Fibroblast of lung (primary cell): ENCODE measurements at regions not wholly inside any gene's neighbourhood (a gene's known extent, or its start where the extent isn't known, plus 50 kb on each side); places are given as distances from the start of the nearest gene placed in this dataset.

Source experiments
- CTCF ChIP-seq, 2 donors: IDR thresholded peaks in 1 of 2; conservative IDR thresholded peaks in 1 of 2; 1 replicate in 1 of 2; 2 replicates in 1 of 2; pipeline ENCODE4 v1.5.1; 2011 to 2012; ENCODE audit warnings: low read length in 2 of 2, control low read depth in 1 of 2, inconsistent platforms in 1 of 2, low read depth in 1 of 2, mild to moderate bottlenecking in 1 of 2
- EZH2 ChIP-seq: IDR thresholded peaks from 2 replicates; pipeline ENCODE4 v1.5.1; 2012; ENCODE audit warnings: low read length, control low read depth, mild to moderate bottlenecking; ENCODE audit errors: missing control alignments

GRCh38 chr1:59018860-59019259 lies 235.0 kb upstream of the JUN start:
- TF ChIP-seq CTCF (conservative IDR thresholded peaks at IDR 0.05 in 1 of 2, IDR thresholded peaks at IDR 0.05 in 1 of 2; ENCODE audit: low read depth in 1 of 2, low read length in 2 of 2) (no peak), EZH2 (no peak)
